TTC549 (cell line): ENCODE measurements at regions not wholly inside any gene's neighbourhood (a gene's known extent, or its start where the extent isn't known, plus 50 kb on each side); places are given as distances from the start of the nearest gene placed in this dataset.

Source experiments
- FAIRE-seq: peaks from 2 replicates; lab custom pipeline; 2012; peaks lifted over from hg19 to GRCh38; lab: Jason Lieb, UNC

GRCh38 chr11:112715056-112715455, 246.2 kb upstream of the NCAM1 start:
- no peak for FAIRE-seq

GRCh38 chr11:112718483-112718882, 242.7 kb upstream of the NCAM1 start:
- no peak for FAIRE-seq

- FAIRE-seq = no peak
Observed at GRCh38 chr11:112719736-112720525, 241.3 kb upstream of the NCAM1 start.

GRCh38 chr11:112722148-112722547, 239.1 kb upstream of the NCAM1 start:
- no peak for FAIRE-seq

GRCh38 chr11:112722876-112723275, 238.3 kb upstream of the NCAM1 start:
- no peak for FAIRE-seq

GRCh38 chr11:112723676-112724495, 237.3 kb upstream of the NCAM1 start:
- no peak for FAIRE-seq

GRCh38 chr11:112724496-112724790, 236.8 kb upstream of the NCAM1 start:
- FAIRE-seq = no peak

- FAIRE-seq = no peak
Observed at GRCh38 chr11:112725636-112726035, 235.6 kb upstream of the NCAM1 start.

GRCh38 chr11:112727341-112727841, 233.8 kb upstream of the NCAM1 start:
- no peak for FAIRE-seq

- FAIRE-seq = no peak
Observed at GRCh38 chr11:112728288-112728687, 232.9 kb upstream of the NCAM1 start.

- no peak for FAIRE-seq
Observed at GRCh38 chr11:112728716-112729115, 232.5 kb upstream of the NCAM1 start.

GRCh38 chr11:112730591-112730990, 230.6 kb upstream of the NCAM1 start:
- no peak for FAIRE-seq

GRCh38 chr11:112731538-112731937, 229.7 kb upstream of the NCAM1 start:
- no peak for FAIRE-seq

GRCh38 chr11:112732031-112732430, 229.2 kb upstream of the NCAM1 start:
- FAIRE-seq = no peak

- no peak for FAIRE-seq
Observed at GRCh38 chr11:112734207-112734606, 227.0 kb upstream of the NCAM1 start.

- FAIRE-seq = no peak
Observed at GRCh38 chr11:112735470-112735869, 225.8 kb upstream of the NCAM1 start.

GRCh38 chr11:112744041-112744440, 217.2 kb upstream of the NCAM1 start:
- FAIRE-seq = no peak

GRCh38 chr11:112745973-112746372, 215.2 kb upstream of the NCAM1 start:
- FAIRE-seq = no peak

GRCh38 chr11:112748252-112748651, 213.0 kb upstream of the NCAM1 start:
- FAIRE-seq = no peak

GRCh38 chr11:112748713-112749543, 212.3 kb upstream of the NCAM1 start:
- no peak for FAIRE-seq

- no peak for FAIRE-seq
Observed at GRCh38 chr11:112751329-112751728, 209.9 kb upstream of the NCAM1 start.

GRCh38 chr11:112751772-112752171, 209.4 kb upstream of the NCAM1 start:
- no peak for FAIRE-seq

- FAIRE-seq = no peak
Observed at GRCh38 chr11:112752563-112752962, 208.7 kb upstream of the NCAM1 start.
